H9 (cell line): ENCODE measurements at regions not wholly inside any gene's neighbourhood (a gene's known extent, or its start where the extent isn't known, plus 50 kb on each side); places are given as distances from the start of the nearest gene placed in this dataset.

Experiments
- DNase-seq: peaks from one replicate; pipeline ENCODE4 v3.0.0-alpha.2; 2017
- H2AFZ ChIP-seq: one replicate; pipeline ENCODE4 v1.6.1; 2013; ENCODE audit warnings: mild to moderate bottlenecking, low read length, control low read depth, moderate library complexity
- H2AK5ac ChIP-seq: 2 replicates; pipeline ENCODE4 v1.6.1; 2013; ENCODE audit warnings: low read length, control low read depth, mixed read lengths; ENCODE audit not compliant: insufficient read length
- H2BK120ac ChIP-seq: one replicate; pipeline ENCODE4 v1.6.1; 2013; ENCODE audit warnings: low read depth, mild to moderate bottlenecking, low read length, control low read depth, inconsistent platforms; ENCODE audit not compliant: poor library complexity, severe bottlenecking
- H2BK12ac ChIP-seq: 2 replicates; pipeline ENCODE4 v1.6.1; 2013; ENCODE audit warnings: low read length, control low read depth, mixed read lengths, low read depth; ENCODE audit not compliant: insufficient read length
- H2BK15ac ChIP-seq: 2 replicates; pipeline ENCODE4 v1.6.1; 2013; ENCODE audit warnings: low read depth, low read length, control low read depth
- H2BK20ac ChIP-seq: one replicate; pipeline ENCODE4 v1.6.1; 2013; ENCODE audit warnings: low read depth, mild to moderate bottlenecking, low read length, control low read depth, inconsistent platforms; ENCODE audit not compliant: poor library complexity, severe bottlenecking
- H2BK5ac ChIP-seq: 2 replicates; pipeline ENCODE4 v1.6.1; 2013; ENCODE audit warnings: low read length, control low read depth, mixed read lengths; ENCODE audit not compliant: insufficient read length
- H3K14ac ChIP-seq: 2 replicates; pipeline ENCODE4 v1.6.1; 2013; ENCODE audit warnings: low read length, control low read depth; ENCODE audit not compliant: insufficient read depth
- H3K18ac ChIP-seq: 2 replicates; pipeline ENCODE4 v1.6.1; 2013; ENCODE audit warnings: low read depth, mild to moderate bottlenecking, mixed read lengths, low read length, control low read depth; ENCODE audit not compliant: insufficient read length
- H3K23ac ChIP-seq: 2 replicates; pipeline ENCODE4 v1.6.1; 2013; ENCODE audit warnings: low read length, control low read depth, mixed read lengths, low read depth; ENCODE audit not compliant: insufficient read length
- H3K23me2 ChIP-seq: 2 replicates; pipeline ENCODE4 v1.6.1; 2013; ENCODE audit warnings: low read depth, mild to moderate bottlenecking, mixed read lengths, low read length, control low read depth; ENCODE audit not compliant: insufficient read length, poor library complexity, severe bottlenecking
- H3K27ac ChIP-seq: 2 replicates; pipeline ENCODE4 v1.5.1; 2013; ENCODE audit warnings: low read length, control low read depth, mixed read lengths, low read depth; ENCODE audit not compliant: insufficient read length
- H3K27me3 ChIP-seq: 2 replicates; pipeline ENCODE4 v1.6.1; 2013; ENCODE audit warnings: low read length, control low read depth, inconsistent platforms; ENCODE audit not compliant: insufficient read depth
- H3K4ac ChIP-seq: 2 replicates; pipeline ENCODE4 v1.6.1; 2013; ENCODE audit warnings: low read depth, mild to moderate bottlenecking, control low read depth, inconsistent platforms, low read length, moderate library complexity
- H3K4me1 ChIP-seq: 2 replicates; pipeline ENCODE4 v1.6.1; 2013; ENCODE audit warnings: low read length, control low read depth, inconsistent platforms; ENCODE audit not compliant: insufficient read depth
- H3K4me2 ChIP-seq: 2 replicates; pipeline ENCODE4 v1.6.1; 2013; ENCODE audit warnings: low read length, control low read depth, mixed read lengths; ENCODE audit not compliant: insufficient read length, insufficient read depth
- H3K56ac ChIP-seq: 2 replicates; pipeline ENCODE4 v1.6.1; 2013; ENCODE audit warnings: low read depth, mild to moderate bottlenecking, mixed read lengths, low read length, control low read depth; ENCODE audit not compliant: insufficient read length
- H3K79me1 ChIP-seq: 2 replicates; pipeline ENCODE4 v1.6.1; 2013; ENCODE audit warnings: low read depth, mild to moderate bottlenecking, moderate library complexity, low read length, control low read depth, inconsistent platforms; ENCODE audit not compliant: insufficient read depth, poor library complexity, severe bottlenecking
- H3K79me2 ChIP-seq: 2 replicates; pipeline ENCODE4 v1.6.1; 2013; ENCODE audit warnings: low read length, control low read depth, inconsistent platforms; ENCODE audit not compliant: insufficient read depth
- H3K9ac ChIP-seq: 2 replicates; pipeline ENCODE4 v1.6.1; 2013; ENCODE audit warnings: low read length, control low read depth, mixed read lengths; ENCODE audit not compliant: insufficient read length; ENCODE audit errors: extremely low read depth
- H3K9me3 ChIP-seq: one replicate; pipeline ENCODE4 v1.6.1; 2013; ENCODE audit warnings: low read depth, low read length, inconsistent platforms; ENCODE audit not compliant: control insufficient read depth
- H3T11ph ChIP-seq: one replicate; pipeline ENCODE4 v1.6.1; 2013; ENCODE audit warnings: mild to moderate bottlenecking, low read length, control low read depth, inconsistent platforms
- H4K20me1 ChIP-seq: one replicate; pipeline ENCODE4 v1.6.1; 2013; ENCODE audit not compliant: control insufficient read depth, insufficient read length, insufficient read depth
- H4K5ac ChIP-seq: 2 replicates; pipeline ENCODE4 v1.6.1; 2013; ENCODE audit warnings: low read depth, mild to moderate bottlenecking, mixed read lengths, low read length, control low read depth; ENCODE audit not compliant: insufficient read length
- H4K8ac ChIP-seq: replicated peaks from 2 replicates; pipeline ENCODE4 v1.6.1; 2013; ENCODE audit warnings: low read length, control low read depth, mixed read lengths, low read depth; ENCODE audit not compliant: insufficient read length
- H4K91ac ChIP-seq: 2 replicates; pipeline ENCODE4 v1.6.1; 2013; ENCODE audit warnings: low read depth, mild to moderate bottlenecking, moderate library complexity, mixed read lengths, low read length, control low read depth; ENCODE audit not compliant: insufficient read length
- H3K27ac Mint-ChIP-seq, 3 experiments: 2 replicates in 2 of 3; 3 replicates in 1 of 3; pipeline ENCODE4 v1.8.0; 2020 to 2021; ENCODE audit warnings: mixed read lengths in 3 of 3, mild to moderate bottlenecking in 1 of 3, moderate library complexity in 1 of 3
- H3K27me3 Mint-ChIP-seq: 2 replicates; pipeline ENCODE4 v1.8.0; 2021; ENCODE audit warnings: low read depth, mild to moderate bottlenecking, moderate library complexity, mixed read lengths
- H3K36me3 Mint-ChIP-seq, 3 experiments: 2 replicates in 2 of 3; 3 replicates in 1 of 3; pipeline ENCODE4 v1.8.0; 2020 to 2021; ENCODE audit warnings: low read depth in 3 of 3, mixed read lengths in 3 of 3; ENCODE audit not compliant: insufficient read depth in 1 of 3
- H3K4me1 Mint-ChIP-seq, 2 experiments: 2 replicates each; pipeline ENCODE4 v1.8.0; 2020; ENCODE audit warnings: mixed read lengths in 2 of 2
- H3K4me3 Mint-ChIP-seq, 2 experiments: 2 replicates in 1 of 2; 3 replicates in 1 of 2; pipeline ENCODE4 v1.8.0; 2020 to 2021; ENCODE audit warnings: mild to moderate bottlenecking in 2 of 2, mixed read lengths in 2 of 2, moderate library complexity in 1 of 2
- H3K9me3 Mint-ChIP-seq, 2 experiments: 2 replicates in 1 of 2; 3 replicates in 1 of 2; pipeline ENCODE4 v1.8.0; 2020; ENCODE audit warnings: mild to moderate bottlenecking in 2 of 2, mixed read lengths in 2 of 2, moderate library complexity in 1 of 2
- WGBS: extraction: QIAGEN DNeasy Blood & Tissue Kit; methylation state at CpG from one replicate; pipeline ENCODE4 v1.1.7; 2013; ENCODE audit warnings: missing lambda C conversion rate, low lambda C conversion rate, mixed read lengths; ENCODE audit not compliant: insufficient read length; ENCODE audit errors: extremely low coverage; 5-methylcytosine and 5-hydroxymethylcytosine counted together
- TF ChIP-seq, protein P1 (sequence below): fragments of 200-600 bp; sonication (generic); conservative IDR thresholded peaks from 3 replicates; pipeline ENCODE4 v1.8.0; 2021; ENCODE audit warnings: antibody characterized with exemption, mild to moderate bottlenecking

DNA sequence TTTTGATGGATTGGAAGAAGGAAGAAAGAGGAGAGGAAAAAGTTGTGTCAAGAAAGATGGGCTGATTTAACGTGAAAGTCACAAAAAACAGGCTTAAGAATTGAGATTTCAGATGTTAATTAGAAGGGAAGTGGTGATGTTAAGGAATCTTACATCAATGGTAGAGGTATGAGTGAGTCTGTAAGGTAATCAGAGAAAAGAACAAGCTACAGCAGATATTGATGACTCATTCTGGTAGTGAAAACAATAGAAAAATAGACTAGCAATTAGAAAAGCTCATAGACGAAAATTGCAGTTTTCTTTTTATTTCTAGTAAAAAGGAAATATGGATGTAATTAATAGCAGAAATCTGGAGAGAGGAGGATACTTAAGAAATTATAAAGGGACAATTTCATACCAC, 559.6 kb downstream of the MCTP2 start:
- Histone ChIP-seq H2BK12ac (no peak overlapping the region), H2BK15ac (no peak overlapping the region), H2BK120ac (no peak overlapping the region), H2AK5ac (no peak overlapping the region), H3K9me3 (no peaks in the 10 kb centered on the region), H4K20me1 (no peaks in the 10 kb centered on the region), H4K91ac (no peak overlapping the region), H2BK20ac (no peak overlapping the region), H3K23me2 (no peaks in the 10 kb centered on the region), H3K27ac (no peak overlapping the region), H3K14ac (no peak overlapping the region), H3K4ac (no peak overlapping the region), H3T11ph (no peak overlapping the region), H4K5ac (no peak overlapping the region), H3K9ac (no peak overlapping the region), H4K8ac (no peak overlapping the region), H2AFZ (no peak overlapping the region), H3K4me2 (no peak overlapping the region), H3K56ac (no peak overlapping the region), H3K4me1 (peaks cover 3% of the 10 kb centered on the region; the same call in 1 of the 2 replicates), H3K27me3 (no peaks in the 10 kb centered on the region), H3K79me2 (no peaks in the 10 kb centered on the region), H3K23ac (no peak overlapping the region), H2BK5ac (no peak overlapping the region), H3K79me1 (no peaks in the 10 kb centered on the region), H3K18ac (no peak overlapping the region)
- no peak overlapping the region for H3K27ac Mint-ChIP-seq
- TF ChIP-seq, protein P1, sequence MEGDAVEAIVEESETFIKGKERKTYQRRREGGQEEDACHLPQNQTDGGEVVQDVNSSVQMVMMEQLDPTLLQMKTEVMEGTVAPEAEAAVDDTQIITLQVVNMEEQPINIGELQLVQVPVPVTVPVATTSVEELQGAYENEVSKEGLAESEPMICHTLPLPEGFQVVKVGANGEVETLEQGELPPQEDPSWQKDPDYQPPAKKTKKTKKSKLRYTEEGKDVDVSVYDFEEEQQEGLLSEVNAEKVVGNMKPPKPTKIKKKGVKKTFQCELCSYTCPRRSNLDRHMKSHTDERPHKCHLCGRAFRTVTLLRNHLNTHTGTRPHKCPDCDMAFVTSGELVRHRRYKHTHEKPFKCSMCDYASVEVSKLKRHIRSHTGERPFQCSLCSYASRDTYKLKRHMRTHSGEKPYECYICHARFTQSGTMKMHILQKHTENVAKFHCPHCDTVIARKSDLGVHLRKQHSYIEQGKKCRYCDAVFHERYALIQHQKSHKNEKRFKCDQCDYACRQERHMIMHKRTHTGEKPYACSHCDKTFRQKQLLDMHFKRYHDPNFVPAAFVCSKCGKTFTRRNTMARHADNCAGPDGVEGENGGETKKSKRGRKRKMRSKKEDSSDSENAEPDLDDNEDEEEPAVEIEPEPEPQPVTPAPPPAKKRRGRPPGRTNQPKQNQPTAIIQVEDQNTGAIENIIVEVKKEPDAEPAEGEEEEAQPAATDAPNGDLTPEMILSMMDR, result no peak
- H3K36me3 Mint-ChIP-seq, result no peaks in the 10 kb centered on the region
- DNase-seq, result no peak
- H3K4me1 Mint-ChIP-seq, result peaks cover 5 to 9% of the 10 kb centered on the region in 2 experiments
- WGBS, result 100% methylated on average over 1 of the region's 2 CpGs
- H3K4me3 Mint-ChIP-seq, result no peak overlapping the region
- no peaks in the 10 kb centered on the region for H3K27me3 Mint-ChIP-seq
- H3K9me3 Mint-ChIP-seq, result peaks cover 0 to 1% of the 10 kb centered on the region in 2 experiments; a peak in 1 of 5 replicates
